Astrocyte of the hippocampus (primary cell): ENCODE measurements at regions not wholly inside any gene's neighbourhood (a gene's known extent, or its start where the extent isn't known, plus 50 kb on each side); places are given as distances from the start of the nearest gene placed in this dataset.
A peak's percentile ranks its signal among the peaks of the same experiment; 100 is the strongest.
"Not testable (repeated sequence)": the region's sequence is repeated elsewhere in the genome, so short reads cannot be mapped to it uniquely, and the experiment has no call there.

ENCODE experiments used
- DNase-seq: peaks from one replicate; pipeline ENCODE4 v3.0.0; 2011; ENCODE audit warnings: low read depth, low spot score

DNA sequence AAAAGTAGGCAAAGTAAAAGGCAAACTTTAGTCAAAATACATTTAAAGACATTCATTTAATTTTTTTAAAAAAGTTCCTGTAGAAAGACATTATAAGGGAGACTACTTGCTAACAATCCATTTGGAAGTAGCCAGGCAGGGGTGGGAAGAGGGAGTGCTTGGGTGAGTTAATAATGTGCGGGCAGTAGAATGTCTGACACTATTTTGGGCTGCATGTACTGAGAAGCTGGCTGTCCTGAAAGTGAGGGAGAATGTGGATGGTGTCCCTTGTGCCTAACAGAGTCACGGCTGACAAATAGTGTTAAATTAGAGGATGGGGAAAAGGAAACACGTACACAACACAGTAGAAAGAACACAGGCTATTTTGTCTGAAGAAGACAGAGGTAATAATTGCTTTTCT lies 142.5 kb downstream of the LCA5 start:
- no peak for DNase-seq

DNA sequence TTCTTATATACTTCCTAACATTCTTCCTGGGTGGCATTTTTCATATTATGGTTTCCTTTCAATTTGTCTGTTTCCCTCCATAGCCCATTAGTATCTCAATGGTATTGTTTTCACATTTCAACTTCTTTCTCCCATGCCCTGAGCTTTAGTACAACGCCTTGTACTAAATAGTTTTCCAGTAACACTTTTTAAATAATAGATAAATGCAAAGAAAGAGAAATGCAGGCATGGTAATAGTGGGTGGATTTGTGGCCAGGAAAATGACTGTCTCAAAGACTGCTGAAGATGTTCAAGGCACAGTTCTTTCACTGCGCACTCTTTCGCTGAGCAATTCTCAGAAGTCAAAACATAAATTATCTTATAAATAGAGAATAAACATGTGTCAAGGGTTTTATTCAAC lies 145.1 kb downstream of the LCA5 start:
- no peak for DNase-seq

DNA sequence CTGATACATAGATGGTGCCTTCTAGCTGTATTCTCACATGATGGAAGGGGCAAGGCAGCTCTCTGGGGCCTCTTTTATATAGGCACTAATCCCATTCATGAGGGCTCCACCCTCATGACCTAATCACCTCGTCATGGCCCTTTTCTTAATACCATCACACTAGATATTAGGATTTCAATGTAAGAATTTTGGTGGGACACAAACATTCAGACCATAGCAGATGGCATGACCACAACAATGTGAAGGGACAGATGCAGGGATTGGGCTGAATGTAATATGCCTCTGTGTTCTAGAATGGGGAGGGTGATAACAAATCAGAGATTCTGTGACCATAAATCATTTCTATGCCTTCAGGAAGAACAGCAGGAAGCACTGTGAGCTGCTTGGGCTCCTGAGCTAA lies 145.8 kb downstream of the LCA5 start:
- DNase-seq: no peak

DNA sequence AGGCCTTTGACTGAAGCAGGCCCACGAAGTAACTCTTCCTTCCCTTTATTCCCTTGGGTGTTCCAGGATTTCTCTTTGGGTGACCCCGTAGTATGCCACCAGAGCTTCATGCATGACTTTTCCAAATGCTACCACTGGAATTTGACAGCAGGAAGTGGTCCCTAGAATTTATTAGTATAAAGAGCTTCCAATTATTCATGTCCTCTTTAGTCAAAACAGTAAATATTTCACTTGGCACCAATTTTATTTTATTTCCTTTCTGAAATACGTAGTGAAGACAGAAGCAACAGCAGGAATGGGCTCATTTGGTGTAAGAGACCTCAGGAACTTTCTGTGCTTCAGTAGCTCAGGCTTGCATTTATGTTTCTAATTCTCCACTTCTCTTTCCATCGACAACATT lies 151.3 kb downstream of the LCA5 start:
- peak; percentile 36 for DNase-seq

DNA sequence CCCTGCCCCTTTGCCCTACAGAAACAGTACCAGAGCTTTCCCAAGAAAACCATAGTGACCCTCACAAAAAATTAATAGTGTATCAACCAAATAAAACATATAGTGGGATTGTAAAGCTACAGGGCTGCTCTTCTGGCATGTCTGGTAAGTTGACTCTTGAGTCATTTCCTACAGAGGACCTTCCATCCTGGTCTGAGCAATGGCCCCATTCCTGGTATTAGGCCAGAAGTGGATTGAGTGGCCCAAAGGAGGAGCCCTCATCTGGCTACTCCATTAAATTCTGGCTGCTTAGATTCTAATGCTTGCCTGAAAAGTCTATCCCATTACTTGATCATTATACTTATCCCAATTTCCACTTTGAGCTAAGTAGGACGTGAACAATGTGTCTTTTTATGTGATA lies 150.9 kb upstream of the HMGN3 start:
- DNase-seq: no peak

DNA sequence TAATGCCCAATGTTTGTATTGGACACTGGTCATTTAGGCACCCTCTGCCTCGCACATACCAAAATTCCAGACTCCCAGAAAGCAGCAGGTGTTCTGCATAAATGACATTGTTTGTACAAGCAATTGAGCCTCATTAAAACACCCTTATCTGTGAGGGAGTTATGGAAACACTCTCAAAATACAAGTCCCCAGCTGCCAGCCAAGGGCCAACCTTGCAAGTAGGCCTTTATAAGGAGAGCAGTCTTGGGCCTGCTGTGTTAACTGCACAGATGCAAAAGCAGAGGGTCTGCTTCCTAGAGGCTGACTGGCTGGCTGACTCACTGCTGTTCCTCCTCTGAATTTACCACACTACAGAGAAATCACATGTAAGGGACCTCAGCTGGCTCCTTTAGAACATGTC lies 150.4 kb upstream of the HMGN3 start:
- DNase-seq: peak; percentile 75

DNA sequence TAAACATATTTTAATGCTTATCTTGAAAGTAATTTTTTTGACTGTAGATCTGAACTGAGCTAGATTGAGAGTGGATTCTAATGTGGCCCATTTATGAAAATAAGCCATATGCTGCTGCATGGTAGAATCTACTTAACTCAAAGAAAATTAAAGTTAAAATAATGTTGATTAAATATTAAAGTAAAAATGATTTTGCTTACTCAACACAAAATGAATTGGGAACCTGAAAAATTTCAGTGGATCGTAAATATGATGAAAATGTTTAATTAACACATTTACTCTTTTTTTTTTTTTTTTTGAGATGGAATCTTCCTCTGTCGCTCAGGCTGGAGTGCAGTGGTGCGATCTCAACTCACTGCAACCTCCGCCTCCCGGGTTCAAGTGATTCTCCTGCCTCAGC lies 144.5 kb upstream of the HMGN3 start:
- DNase-seq: no peak

DNA sequence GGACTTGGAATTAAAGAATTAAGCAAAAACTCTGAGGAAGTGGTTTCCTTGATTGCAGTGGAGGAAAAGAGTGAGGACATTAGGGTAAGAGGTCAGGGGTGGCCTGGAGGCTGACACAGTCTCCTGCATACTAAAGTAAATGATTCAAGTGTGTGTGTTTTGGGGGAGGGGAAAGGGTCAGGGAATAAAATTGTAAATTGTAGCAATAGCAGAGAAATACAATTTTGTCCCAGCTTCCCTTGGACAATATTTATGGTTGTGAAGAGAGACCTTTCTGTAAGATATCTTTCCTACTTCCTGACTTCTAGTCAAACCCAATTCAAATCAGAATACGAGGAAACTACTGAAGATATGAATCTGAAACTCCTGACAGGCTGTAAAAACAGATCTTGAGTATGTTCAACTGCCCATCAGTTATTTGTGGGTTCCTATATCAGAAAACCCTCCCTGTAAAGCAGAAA lies 143.4 kb upstream of the HMGN3 start:
- DNase-seq: no peak

DNA sequence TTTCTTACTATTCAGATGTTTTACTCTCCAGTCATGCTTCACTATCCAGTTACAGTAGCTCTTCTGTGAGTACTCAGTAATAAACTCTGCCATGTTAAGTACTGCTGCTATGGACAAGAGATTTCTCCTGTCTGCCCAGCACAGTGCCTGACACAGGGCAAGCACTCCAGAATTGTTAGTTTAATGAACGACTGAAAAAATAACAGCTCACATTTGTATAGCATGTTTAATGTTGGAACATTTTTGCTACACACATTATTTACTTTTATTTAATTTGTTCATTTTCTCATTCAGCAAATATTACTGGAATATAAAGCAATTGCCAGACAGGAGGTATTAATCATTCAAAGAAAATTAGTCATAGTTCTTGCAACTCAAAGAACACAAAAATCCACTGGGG lies 142.6 kb upstream of the HMGN3 start:
- DNase-seq: no peak

DNA sequence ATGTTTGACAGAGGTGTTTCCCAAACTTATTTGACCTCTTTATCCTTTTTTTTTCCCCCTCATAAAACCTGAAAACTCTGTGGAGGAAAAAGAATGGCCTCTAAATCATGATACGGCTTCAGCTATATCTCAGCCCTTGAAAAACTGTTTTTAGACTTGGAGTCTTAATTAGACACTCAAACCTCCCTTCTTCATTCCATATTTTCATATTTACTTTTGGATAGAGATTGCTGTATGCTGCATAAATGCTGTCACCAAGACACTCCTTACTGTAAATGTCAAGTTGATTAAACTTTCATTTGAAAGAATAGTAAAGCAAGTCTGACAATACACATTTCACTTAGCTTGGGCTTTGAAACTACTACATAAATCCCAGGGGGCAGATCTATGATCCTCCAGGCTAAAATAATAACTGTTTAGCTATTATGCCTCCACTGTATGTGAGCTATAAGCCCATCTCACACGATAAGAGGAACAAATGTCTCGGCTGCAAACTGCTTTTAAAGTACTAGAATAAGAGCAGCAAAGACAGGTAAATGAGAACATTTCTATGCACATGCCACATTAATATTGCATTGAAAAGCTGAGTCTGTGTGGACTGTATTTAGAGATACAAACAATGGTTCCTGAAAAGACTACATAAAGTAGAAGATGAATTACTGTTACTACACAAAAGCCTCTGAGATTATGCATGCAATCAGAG lies 141.3 kb upstream of the HMGN3 start:
- no peak for DNase-seq

DNA sequence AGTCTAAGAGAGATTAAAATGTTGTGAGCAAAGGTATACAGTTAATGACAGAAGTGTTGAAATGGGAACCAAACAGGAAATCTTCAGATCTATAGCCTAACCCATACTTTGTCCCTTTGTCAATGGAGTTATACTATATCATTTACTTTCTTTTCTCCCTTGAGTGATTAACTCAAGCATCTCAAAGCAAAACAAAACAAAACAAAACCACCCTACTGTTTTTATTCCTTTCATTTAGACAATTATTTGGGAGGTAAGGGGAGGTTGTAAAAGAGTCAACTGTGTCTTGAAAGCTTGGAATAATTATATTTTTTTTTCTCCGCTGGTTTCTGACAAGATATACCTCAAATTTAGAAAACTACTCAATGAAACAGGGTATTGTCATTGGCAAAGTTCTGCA lies 139.8 kb upstream of the HMGN3 start:
- no peak for DNase-seq

DNA sequence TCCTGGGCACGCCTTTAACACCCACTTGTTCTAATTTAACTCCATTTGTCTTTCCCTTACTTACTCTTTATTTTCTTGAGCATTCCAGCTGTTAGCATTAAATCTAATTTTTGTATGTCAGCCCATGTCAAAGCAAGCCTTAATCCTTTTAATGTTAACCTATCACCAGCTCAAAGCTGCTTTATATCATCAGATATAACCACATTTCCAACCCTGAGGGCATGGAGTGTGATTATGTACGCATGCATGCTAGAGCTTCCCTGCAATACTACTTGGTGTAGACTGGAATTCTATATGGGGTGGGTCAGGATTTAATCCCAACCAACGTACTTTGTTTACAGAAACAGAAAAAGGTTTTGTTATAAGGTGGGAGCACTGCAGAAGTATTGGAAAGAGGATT lies 139.4 kb upstream of the HMGN3 start:
- DNase-seq: no peak

DNA sequence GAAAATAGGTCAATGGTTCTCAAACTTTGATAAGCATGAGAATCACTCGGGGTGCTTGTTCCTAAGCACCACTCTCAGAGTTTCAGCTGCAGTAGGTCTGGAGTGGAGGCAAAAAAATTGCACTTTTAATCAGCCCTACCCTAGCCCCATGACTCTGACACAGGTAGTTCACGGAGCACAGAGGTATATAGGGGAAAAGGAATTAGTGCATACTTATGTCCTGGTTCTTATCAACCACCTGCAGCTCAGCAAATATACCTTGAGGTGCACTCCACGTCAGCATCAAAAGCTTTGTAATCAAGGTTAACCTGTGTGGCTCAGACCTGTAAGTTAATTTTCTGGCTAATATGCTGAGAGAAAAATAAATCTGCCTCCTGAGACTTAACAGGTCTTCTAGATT lies 138.8 kb upstream of the HMGN3 start:
- no peak for DNase-seq

DNA sequence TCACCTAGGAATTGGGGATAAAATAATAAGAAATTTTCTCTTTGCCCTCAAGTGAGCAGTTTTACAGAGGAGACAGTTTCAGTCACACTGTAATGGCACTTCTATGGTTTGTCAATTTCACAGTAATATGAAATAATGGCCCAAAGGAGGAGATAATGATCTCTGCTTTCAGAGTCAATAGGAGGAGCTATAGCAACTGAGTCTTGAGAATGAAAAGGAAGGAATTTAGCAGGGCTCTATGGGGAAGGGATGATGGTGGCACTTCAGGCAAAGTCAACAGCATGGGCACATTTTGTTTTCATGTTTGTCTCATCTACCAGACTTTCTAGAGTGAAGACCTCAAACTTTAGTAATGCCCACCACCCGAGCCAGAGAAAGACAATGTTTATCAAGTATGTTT lies 138.3 kb upstream of the HMGN3 start:
- no peak for DNase-seq

DNA sequence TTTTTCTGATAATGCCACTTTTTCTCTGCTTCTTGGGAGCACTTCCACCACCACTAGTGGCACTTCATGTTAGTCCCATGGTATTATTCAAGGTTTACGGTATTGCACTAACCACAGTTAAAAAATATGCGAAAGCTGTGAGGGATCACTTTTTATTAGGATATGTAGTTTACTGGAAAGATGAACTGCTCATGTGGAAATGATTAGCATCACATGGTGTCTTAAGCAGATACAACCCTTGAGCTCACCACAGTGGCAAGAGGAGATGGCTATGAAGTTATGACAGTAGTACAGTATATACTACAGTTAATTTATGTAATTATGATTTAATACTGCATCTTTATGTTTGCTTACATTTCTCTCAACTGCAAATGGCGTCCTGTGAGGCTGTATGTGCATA lies 134.5 kb upstream of the HMGN3 start:
- no peak for DNase-seq

DNA sequence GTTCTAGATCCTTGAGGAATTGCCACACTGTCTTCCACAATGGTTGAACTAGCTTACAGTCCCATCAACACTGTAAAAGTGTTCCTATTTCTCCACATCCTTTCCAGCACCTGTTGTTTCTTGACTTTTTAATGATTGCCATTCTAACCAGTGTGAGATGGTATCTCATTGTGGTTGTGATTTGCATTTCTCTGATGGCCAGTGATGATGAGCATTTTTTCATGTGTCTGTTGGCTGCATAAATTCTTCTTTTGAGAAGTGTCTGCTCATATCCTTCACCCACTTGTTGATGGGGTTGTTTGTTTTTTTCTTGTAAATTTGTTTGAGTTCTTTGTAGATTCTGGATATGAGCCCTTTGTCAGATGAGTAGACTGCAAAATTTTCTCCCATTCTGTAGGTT lies 129.0 kb upstream of the HMGN3 start:
- not testable (repeated sequence) for DNase-seq

DNA sequence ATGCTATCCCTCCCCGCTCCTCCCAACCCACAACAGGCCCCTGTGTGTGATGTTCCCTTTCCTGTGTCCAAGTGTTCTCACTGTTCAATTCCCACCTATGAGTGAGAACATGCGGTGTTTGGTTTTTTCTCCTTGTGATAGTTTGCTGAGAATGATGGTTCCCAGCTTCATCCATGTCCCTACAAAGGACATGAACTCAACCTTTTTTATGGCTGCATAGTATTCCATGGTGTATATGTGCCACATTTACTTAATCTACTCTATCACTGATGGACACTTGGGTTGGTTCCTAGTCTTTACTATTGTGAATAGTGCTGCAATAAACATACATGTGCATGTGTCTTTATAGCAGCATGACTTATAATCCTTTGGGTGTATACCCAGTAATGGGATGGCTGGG lies 126.6 kb upstream of the HMGN3 start:
- DNase-seq: not testable (repeated sequence)

DNA sequence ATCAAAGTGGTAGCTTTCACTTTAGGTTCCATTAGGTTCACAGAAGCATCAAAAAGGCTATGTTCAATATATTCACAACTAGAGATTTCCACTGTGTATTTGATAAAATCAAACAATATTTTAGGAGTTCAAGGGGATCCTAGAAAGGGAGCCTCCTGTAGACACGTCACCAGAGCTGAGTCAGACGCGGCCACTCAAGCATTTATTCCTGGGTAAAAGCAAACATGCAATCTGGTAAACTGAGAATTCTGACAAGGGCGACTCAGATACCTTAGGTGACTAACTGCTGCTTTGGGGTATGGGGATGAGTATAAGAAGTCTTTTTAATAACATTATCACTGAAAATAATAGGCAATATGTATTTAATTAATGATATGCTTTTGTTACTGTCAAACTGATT lies 118.7 kb upstream of the HMGN3 start:
- no peak for DNase-seq

DNA sequence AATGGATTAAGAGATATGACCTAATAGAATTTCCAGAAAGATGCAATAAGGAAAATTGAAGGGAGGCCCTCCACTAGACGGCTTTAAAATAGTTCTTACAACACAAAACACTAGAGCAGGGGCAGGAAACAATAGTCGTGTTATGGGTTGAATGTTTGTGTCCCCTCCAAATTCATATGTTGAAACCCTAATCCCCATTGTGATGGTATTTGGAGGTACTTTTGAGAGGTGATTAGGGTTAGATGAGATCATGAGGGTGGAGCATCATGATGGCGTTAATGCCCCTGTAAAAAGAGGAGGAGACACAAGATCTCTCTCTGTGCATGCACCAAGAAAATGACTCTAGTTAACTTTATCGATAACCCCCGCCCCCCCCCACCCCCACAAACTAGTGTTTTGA lies 104.0 kb upstream of the HMGN3 start:
- no peak for DNase-seq

DNA sequence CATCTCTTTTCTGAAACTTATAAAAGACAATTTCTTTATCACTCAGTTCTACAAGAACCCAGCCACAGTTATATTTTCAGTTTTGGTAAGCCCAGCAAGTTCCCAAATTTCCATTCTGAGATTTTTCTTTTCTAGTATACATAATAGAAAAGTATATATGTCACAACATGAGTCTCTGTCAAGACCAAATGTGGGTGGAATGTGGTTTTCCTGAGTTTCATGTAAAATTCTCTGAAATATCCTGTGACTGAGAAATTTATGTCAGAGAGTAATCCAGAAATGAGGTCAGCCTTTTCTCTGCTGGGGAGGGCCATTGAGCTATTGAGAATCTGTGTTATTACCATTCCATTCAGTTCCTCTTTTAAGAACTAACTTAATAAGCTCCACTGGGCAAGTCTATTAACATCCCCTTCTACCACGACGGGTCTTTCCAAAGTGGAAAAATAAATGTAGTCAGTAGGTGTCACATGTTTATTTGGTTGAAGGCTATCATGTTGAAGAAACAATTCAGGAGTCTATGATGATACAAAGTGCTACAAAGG lies 100.7 kb upstream of the HMGN3 start:
- peak; percentile 10 for DNase-seq

DNA sequence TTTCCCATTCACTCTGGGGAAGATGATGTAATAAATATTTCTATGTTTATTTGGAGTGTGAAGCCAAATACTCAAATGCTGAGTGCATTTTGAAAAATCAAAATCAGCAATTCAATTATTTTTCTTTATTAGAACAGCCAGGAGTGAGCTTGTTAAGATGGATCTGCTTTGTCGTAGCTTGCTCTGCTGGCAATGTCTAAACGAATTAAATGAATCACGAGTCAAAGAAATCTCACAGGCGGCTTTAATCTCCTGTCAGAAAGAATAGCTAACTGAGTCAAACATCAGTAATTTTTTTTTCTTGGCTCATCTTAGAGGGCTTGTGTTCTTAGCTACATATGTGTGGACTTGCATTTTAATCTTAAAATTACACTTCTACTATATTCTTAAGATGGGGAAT lies 100.2 kb upstream of the HMGN3 start:
- DNase-seq: peak; percentile 25

DNA sequence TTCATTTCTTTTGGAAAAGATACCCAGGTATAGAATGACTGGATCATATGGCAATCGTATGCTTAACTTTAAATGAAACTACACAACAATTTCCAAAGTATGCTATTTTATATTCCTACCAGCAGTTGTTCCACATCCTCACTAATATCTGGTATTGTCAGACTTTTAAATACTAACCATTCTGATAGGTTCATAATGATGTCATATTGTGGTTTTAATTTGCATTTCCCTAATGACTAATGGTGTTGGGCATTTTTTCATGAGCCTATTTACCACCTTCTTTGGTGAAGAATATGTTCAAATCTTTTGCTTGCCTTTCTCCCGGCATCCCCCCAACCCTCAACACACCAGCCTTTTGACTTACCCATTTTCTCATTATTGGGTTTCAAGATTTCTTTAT lies 96.2 kb upstream of the HMGN3 start:
- peak; percentile 63 for DNase-seq

DNA sequence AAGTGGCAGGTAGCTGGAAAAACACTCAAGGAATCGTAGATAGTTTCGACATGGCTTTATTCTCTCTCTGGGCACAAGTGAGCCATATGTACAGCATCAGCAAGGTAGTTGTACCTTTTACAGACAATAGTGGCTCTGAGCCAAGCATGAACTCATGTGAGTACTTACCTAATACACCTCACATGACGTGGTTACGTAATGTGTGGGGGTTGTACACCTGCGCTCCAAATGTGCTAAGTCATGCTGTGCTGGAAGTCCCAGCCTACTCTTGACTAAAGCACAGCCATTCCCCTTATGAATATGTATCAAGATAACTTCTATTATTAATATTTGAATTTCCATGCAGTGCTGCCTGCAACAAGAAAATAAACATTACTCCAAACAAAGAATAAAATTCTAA lies 78.8 kb upstream of the HMGN3 start:
- no peak for DNase-seq
